ENCODE measurements at regions not wholly inside any gene's neighbourhood (a gene's known extent, or its start where the extent isn't known, plus 50 kb on each side); places are given as distances from the start of the nearest gene placed in this dataset.

DNA sequence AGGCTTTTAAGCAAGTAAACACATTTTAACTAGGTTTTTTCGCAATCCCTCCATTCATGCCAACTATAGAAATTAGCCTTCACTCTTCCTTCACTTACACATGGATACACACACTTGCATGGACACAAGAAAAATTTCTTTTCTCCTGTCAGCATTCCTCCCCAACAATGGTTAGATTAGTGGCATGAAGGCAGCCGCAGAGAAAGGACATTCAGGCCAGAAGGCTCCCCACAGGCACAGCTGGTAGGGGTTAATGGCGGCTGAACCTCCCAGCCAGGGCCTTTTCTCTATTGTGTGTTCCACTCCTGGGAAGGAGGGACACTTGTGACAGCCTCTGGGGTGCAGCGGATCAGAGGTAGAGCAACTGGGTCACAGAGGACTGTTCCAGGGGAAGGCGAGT, 255.0 kb upstream of the SP8 start:
- Histone ChIP-seq H3K9me3 (no peaks in the 10 kb centered on the region), H3K27ac (no peak overlapping the region), H3K4me1 (no peaks in the 10 kb centered on the region), H3K27me3 (no peaks in the 10 kb centered on the region), H3K4me3 (no peak overlapping the region), H3K36me3 (no peaks in the 10 kb centered on the region)
- DNase-seq, result no peak
- no peak for TF ChIP-seq POLR2A (IDR thresholded peaks at IDR 0.05)
- TF ChIP-seq, protein P1, sequence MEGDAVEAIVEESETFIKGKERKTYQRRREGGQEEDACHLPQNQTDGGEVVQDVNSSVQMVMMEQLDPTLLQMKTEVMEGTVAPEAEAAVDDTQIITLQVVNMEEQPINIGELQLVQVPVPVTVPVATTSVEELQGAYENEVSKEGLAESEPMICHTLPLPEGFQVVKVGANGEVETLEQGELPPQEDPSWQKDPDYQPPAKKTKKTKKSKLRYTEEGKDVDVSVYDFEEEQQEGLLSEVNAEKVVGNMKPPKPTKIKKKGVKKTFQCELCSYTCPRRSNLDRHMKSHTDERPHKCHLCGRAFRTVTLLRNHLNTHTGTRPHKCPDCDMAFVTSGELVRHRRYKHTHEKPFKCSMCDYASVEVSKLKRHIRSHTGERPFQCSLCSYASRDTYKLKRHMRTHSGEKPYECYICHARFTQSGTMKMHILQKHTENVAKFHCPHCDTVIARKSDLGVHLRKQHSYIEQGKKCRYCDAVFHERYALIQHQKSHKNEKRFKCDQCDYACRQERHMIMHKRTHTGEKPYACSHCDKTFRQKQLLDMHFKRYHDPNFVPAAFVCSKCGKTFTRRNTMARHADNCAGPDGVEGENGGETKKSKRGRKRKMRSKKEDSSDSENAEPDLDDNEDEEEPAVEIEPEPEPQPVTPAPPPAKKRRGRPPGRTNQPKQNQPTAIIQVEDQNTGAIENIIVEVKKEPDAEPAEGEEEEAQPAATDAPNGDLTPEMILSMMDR (IDR thresholded peaks at IDR 0.05), result no peak
- no peak for TF ChIP-seq EP300 (IDR thresholded peaks at IDR 0.05)
- no peak for TF ChIP-seq POLR2AphosphoS5 (IDR thresholded peaks at IDR 0.05)
- intact Hi-C loops (cut with DNase I), result no loop called here
- WGBS, 2 donors, result 85 to 93% methylated on average over 5 of the region's 5 CpGs

DNA sequence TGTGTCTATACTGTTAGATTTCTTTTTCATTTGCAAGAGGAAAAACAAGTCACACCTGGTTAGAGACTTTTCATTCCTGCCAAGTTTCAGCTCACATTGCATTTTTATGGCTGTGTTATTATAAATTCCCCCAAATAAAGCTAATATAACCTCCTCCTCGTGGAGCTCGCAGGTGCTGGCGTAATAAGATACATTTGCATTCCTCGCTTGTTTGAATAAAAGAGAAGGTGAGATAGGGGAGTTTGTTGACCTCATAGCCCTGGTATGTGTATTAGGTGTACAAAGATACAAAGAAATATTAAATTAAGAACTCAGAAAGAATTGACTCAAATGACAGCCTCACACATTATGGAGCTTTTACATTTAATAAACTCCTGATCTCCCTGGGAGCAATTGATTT, 257.7 kb upstream of the SP8 start:
- 24 to 72% methylated on average over 4 of the region's 4 CpGs for WGBS, 2 donors

DNA sequence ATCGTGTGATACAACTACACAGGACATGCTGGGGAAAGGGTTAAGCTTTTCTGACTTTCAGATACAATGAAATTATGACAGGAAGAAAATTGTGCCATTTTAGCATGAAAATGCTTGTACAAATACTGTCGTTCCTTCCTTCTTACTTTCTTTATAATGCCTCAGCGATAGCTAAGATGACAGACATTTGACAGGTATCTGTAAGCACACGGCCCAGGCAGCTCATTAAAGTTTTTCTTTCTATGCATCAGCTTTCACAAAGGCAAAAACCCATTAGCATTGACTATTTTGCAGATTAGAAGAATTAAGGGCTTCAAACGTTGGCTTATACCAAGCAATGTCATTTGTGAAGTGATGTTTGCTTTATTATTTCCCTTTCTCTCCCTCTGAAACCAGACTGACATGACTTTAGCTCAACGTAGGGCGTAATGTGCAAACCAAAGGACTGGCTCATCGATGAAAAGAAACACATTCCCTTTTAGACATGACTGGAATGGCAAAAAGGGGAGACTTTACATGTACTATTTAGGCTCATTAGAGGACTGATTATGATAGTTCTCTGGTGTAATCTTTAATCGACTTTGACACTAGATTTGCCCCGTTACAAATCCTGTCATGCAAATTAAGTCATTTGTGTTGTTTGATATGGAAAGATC, 258.4 kb upstream of the SP8 start:
- DNase-seq, result no peak
- H3K27me3 ChIP-seq, result no peaks in the 10 kb centered on the region
- intact Hi-C loops (cut with DNase I), result no loop called here
- no peak overlapping the region for H3K4me3 ChIP-seq
- WGBS, 2 donors, result 75% methylated on average over 10 of the region's 10 CpGs
- no peaks in the 10 kb centered on the region for H3K36me3 ChIP-seq
- no peaks in the 10 kb centered on the region for H3K4me1 ChIP-seq
- H3K27ac ChIP-seq, result no peak overlapping the region
- no peak for TF ChIP-seq EP300 (IDR thresholded peaks at IDR 0.05)
- no peak for TF ChIP-seq POLR2A (IDR thresholded peaks at IDR 0.05)
- no peak for TF ChIP-seq POLR2AphosphoS5 (IDR thresholded peaks at IDR 0.05)
- TF ChIP-seq, protein P1 (IDR thresholded peaks at IDR 0.05), result no peak
- H3K9me3 ChIP-seq, result no peaks in the 10 kb centered on the region

More for the DNA sequence above, 257.7 kb upstream of the SP8 start:
- H3K36me3 ChIP-seq, result no peaks in the 10 kb centered on the region
- no peak overlapping the region for H3K4me3 ChIP-seq
- no peak overlapping the region for H3K27ac ChIP-seq
- H3K27me3 ChIP-seq, result no peaks in the 10 kb centered on the region
- TF ChIP-seq POLR2AphosphoS5 (IDR thresholded peaks at IDR 0.05) (no peak), POLR2A (IDR thresholded peaks at IDR 0.05) (no peak), EP300 (IDR thresholded peaks at IDR 0.05) (no peak)
- TF ChIP-seq, protein P1 (IDR thresholded peaks at IDR 0.05), result no peak
- no peaks in the 10 kb centered on the region for H3K4me1 ChIP-seq
- intact Hi-C loops (cut with DNase I), result no loop called here
- no peak for DNase-seq
- H3K9me3 ChIP-seq, result no peaks in the 10 kb centered on the region

DNA sequence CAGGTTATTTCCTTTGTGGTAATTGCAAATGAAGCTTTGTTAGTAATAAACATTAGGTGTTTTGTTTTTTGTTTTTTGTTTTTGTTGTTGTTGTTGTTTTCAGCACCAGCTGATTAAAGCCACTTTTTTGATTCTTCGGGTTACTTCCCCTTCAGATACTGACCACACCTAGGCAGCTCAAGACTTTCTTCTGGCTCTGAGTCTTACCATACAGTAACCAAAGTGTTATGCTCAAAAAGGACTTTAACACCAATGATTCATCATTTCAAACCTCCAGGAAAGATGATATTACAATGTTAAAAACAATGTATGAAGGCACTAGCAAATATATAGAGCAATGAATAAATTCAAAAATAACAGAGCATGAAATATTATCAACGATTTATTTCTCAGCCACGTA, 265.2 kb upstream of the SP8 start:
- WGBS, 2 donors, result 65 to 80% methylated on average over 3 of the region's 3 CpGs
- H3K27ac ChIP-seq, result no peak overlapping the region
- H3K4me3 ChIP-seq, result no peak overlapping the region
- intact Hi-C loops (cut with DNase I), result no loop called here
- H3K27me3 ChIP-seq, result no peaks in the 10 kb centered on the region
- TF ChIP-seq EP300 (IDR thresholded peaks at IDR 0.05), result no peak
- no peak for TF ChIP-seq POLR2A (IDR thresholded peaks at IDR 0.05)
- no peak for TF ChIP-seq POLR2AphosphoS5 (IDR thresholded peaks at IDR 0.05)
- TF ChIP-seq, protein P1 (IDR thresholded peaks at IDR 0.05), result no peak
- no peak for DNase-seq
- H3K9me3 ChIP-seq, result no peaks in the 10 kb centered on the region
- H3K36me3 ChIP-seq, result no peaks in the 10 kb centered on the region
- H3K4me1 ChIP-seq, result no peaks in the 10 kb centered on the region

Measured in sigmoid colon (tissue), 6 donors.